Spleen (tissue), 11 donors: ENCODE measurements at regions not wholly inside any gene's neighbourhood (a gene's known extent, or its start where the extent isn't known, plus 50 kb on each side); places are given as distances from the start of the nearest gene placed in this dataset.

Source experiments
- DNase-seq: peaks from one replicate; pipeline ENCODE4 v3.0.0-alpha.2; 2020
- H3K27ac ChIP-seq, 8 donors: fragments of 200-600 bp; sonication (generic) in 7 of 8; 1 replicate in 4 of 8; 2 replicates in 4 of 8; pipeline versions ENCODE4 v1.5.0 to v1.8.0; 2016 to 2021; ENCODE audit warnings: inconsistent platforms in 4 of 8, mild to moderate bottlenecking in 4 of 8, moderate library complexity in 1 of 8
- H3K27me3 ChIP-seq, 7 donors: fragments of 200-600 bp; sonication (generic) in 6 of 7; replicated peaks in 1 of 7; 1 replicate in 4 of 7; 2 replicates in 3 of 7; pipeline versions ENCODE4 v1.5.0 to v1.8.0; 2016 to 2021; ENCODE audit warnings: inconsistent platforms in 3 of 7, mild to moderate bottlenecking in 1 of 7
- H3K36me3 ChIP-seq, 6 donors: fragments of 200-600 bp; sonication (generic) in 5 of 6; 1 replicate in 4 of 6; 2 replicates in 2 of 6; pipeline versions ENCODE4 v1.5.0 to v1.8.0; 2016 to 2021; ENCODE audit warnings: inconsistent platforms in 2 of 6
- H3K4me1 ChIP-seq, 6 donors: fragments of 200-600 bp; sonication (generic) in 5 of 6; 1 replicate in 3 of 6; 2 replicates in 3 of 6; pipeline versions ENCODE4 v1.5.0 to v1.8.0; 2016 to 2021; ENCODE audit warnings: inconsistent platforms in 3 of 6
- H3K4me3 ChIP-seq, 8 donors: fragments of 200-600 bp; sonication (generic) in 7 of 8; 1 replicate in 4 of 8; 2 replicates in 4 of 8; pipeline versions ENCODE4 v1.5.0 to v1.8.0; 2016 to 2021; ENCODE audit warnings: inconsistent platforms in 4 of 8, mild to moderate bottlenecking in 4 of 8, moderate library complexity in 2 of 8
- H3K9me3 ChIP-seq, 8 donors: fragments of 200-600 bp; sonication (generic) in 7 of 8; 1 replicate in 4 of 8; 2 replicates in 4 of 8; pipeline versions ENCODE4 v1.5.0 to v1.8.0; 2016 to 2021; ENCODE audit warnings: inconsistent platforms in 4 of 8
- POLR2A ChIP-seq, 3 donors: fragments of 450-650 bp; IDR thresholded peaks; one replicate each; pipeline ENCODE4 v1.5.1; 2017; ENCODE audit warnings: antibody characterized with exemption in 3 of 3, mild to moderate bottlenecking in 1 of 3
- POLR2AphosphoS5 ChIP-seq, 3 donors: sonication (generic); formaldehyde crosslinking; IDR thresholded peaks; one replicate each; pipeline ENCODE4 v1.5.1; 2017; ENCODE audit warnings: antibody characterized with exemption in 3 of 3
- WGBS, 5 donors: extraction: QIAGEN DNeasy Blood & Tissue Kit in 3 of 5; methylation state at CpG; one replicate each; pipeline versions ENCODE4 v1.1.5 to v1.1.7; 2013 to 2018; 5-methylcytosine and 5-hydroxymethylcytosine counted together
- intact Hi-C: fragments of 100-400 bp; cut with DNase I; formaldehyde crosslinking; loops from one replicate; pipeline ENCODE4 v1.15.0; 2023; ENCODE audit warnings: low total_unique reads
- TF ChIP-seq, protein P1 (sequence below), 11 experiments: fragments of 200-600 bp in 7 of 11; fragments of 450-650 bp in 4 of 11; sonication (generic) in 4 of 11; IDR thresholded peaks in 8 of 11; conservative IDR thresholded peaks in 3 of 11; 1 replicate in 7 of 11; 2 replicates in 4 of 11; pipeline versions ENCODE4 v1.4.0 to v1.8.0; 2016 to 2021; ENCODE audit warnings: antibody characterized with exemption in 11 of 11, inconsistent platforms in 4 of 11, mild to moderate bottlenecking in 1 of 11
- donor health status: healthy with polysubstance abuse.
- donor health status: DM: no; HTN: no; CAD: no; lungs with moderate emphysema.
- donor health status: DM: no; HTN: no; CAD: no.
- donor health status: Bipolar disorder and iron deficiency.
- donor health status: healthy.
- donor health status: DM: no; HTN: no; CAD: no.
- donor health status: DM: yes; HTN: yes; CAD: no.

DNA sequence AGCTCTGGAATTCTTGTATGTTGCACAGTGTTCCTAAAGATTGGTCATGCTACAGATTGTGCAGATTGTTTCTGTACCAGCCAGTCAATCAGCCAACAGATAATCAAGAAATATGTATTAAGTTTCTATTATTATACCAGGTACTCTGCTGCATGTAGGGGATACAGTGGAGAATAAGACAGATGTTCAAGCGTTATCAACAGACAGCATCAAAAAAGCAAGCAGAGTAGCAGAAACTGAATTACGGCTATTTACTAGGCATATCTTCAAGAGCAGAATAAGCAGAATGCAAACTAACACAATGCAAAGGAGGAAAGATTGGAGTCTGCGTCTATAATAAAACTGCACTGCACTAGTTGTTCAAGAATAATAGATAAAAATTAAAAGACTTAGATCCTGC lies 278.6 kb downstream of the ETS1 start:
- WGBS, 5 donors: 87 to 99% (median 96%) methylated on average over 3 of the region's 3 CpGs
- peaks cover 8 to 44% (median 19%) of the 10 kb centered on the region in 6 donors for H3K4me1 ChIP-seq
- no peak overlapping the region for H3K27ac ChIP-seq

DNA sequence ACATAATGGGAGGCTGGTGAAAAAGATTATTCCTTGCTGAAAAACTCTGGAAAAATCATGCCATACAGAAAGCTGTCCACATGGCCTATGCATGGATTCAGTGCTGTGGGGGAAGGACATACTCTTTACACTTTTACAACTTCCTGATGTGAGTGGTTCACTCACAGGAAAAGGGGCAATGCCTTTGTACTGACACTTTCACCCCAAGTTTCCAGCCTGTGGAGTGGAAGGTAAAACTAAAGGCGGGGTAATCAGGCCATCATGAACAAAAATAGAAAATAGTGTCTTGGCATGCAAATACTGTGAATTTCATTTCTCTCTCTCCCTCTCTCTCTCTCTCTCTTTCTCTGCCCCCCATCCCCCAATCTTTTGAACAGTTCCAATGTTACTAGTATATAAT lies 281.8 kb downstream of the ETS1 start:
- intact Hi-C loops: no loop called here
- no peak for DNase-seq
- no peaks in the 10 kb centered on the region for H3K36me3 ChIP-seq
- H3K4me1 ChIP-seq: peaks cover 17 to 60% (median 38%) of the 10 kb centered on the region in 6 donors
- peak overlapping the region in 7 of 8 donors; percentile 33 to 90 (median 78) for H3K27ac ChIP-seq
- no peaks in the 10 kb centered on the region for H3K27me3 ChIP-seq
- 33 to 73% (median 65%) methylated on average over 1 of the region's 1 CpG for WGBS, 5 donors
- TF ChIP-seq, protein P1, sequence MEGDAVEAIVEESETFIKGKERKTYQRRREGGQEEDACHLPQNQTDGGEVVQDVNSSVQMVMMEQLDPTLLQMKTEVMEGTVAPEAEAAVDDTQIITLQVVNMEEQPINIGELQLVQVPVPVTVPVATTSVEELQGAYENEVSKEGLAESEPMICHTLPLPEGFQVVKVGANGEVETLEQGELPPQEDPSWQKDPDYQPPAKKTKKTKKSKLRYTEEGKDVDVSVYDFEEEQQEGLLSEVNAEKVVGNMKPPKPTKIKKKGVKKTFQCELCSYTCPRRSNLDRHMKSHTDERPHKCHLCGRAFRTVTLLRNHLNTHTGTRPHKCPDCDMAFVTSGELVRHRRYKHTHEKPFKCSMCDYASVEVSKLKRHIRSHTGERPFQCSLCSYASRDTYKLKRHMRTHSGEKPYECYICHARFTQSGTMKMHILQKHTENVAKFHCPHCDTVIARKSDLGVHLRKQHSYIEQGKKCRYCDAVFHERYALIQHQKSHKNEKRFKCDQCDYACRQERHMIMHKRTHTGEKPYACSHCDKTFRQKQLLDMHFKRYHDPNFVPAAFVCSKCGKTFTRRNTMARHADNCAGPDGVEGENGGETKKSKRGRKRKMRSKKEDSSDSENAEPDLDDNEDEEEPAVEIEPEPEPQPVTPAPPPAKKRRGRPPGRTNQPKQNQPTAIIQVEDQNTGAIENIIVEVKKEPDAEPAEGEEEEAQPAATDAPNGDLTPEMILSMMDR (IDR thresholded peaks at IDR 0.05 in 8 of 11, conservative IDR thresholded peaks at IDR 0.05 in 3 of 11): no peak
- TF ChIP-seq POLR2AphosphoS5 (IDR thresholded peaks at IDR 0.05) (no peak), POLR2A (IDR thresholded peaks at IDR 0.05) (no peak)
- H3K9me3 ChIP-seq: no peaks in the 10 kb centered on the region
- H3K4me3 ChIP-seq: no peak overlapping the region

More for the DNA sequence above, 278.6 kb downstream of the ETS1 start:
- Histone ChIP-seq H3K36me3 (no peaks in the 10 kb centered on the region), H3K4me3 (no peak overlapping the region), H3K9me3 (peaks cover 0 to 7% (median 4%) of the 10 kb centered on the region in 8 donors), H3K27me3 (no peaks in the 10 kb centered on the region)
- TF ChIP-seq POLR2AphosphoS5 (IDR thresholded peaks at IDR 0.05): no peak
- TF ChIP-seq, protein P1 (IDR thresholded peaks at IDR 0.05 in 8 of 11, conservative IDR thresholded peaks at IDR 0.05 in 3 of 11): no peak
- TF ChIP-seq POLR2A (IDR thresholded peaks at IDR 0.05): no peak
- DNase-seq: no peak
- intact Hi-C loops: no loop called here

DNA sequence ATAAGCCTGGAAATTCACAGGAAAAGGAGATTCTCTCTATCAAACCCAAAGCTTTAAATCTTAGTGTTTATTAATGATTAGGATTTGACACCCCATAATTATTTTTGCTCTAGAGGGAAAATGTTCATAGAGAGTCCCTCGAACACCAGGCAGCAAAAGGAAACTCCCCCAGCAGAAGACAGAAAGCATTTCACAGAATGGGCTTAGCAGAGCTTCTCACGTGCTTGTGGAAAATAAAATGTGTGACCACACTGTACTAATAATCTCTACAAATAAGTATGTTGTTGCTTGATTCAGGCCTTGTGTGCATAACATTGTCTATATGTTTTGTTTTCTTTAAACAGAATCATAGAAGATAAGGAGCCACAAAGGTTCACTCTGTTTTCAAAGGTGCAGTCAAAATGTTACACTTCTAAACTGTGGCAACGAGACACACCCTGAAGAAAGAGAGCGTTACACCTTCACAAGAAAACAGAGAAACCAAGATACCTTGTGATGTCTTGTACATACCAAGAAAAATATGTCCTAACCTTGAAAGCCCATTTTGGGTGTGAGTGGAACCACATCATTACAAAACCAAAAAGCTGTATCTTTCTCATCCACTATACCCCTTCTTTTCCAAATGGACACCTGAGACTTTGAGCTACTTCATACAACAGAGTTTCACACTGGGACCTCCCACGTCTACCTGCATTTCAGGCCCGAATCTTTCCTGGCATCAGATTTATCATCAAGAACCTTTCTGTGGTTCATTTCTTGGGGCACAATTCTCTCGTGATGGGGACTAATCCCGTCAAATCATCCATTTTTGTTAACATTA lies 282.5 kb downstream of the ETS1 start:
- H3K36me3 ChIP-seq: no peaks in the 10 kb centered on the region
- H3K27ac ChIP-seq: peak overlapping the region; percentile 33 to 90 (median 77)
- TF ChIP-seq, protein P1 (IDR thresholded peaks at IDR 0.05 in 8 of 11, conservative IDR thresholded peaks at IDR 0.05 in 3 of 11): no peak
- TF ChIP-seq POLR2A (IDR thresholded peaks at IDR 0.05): no peak
- TF ChIP-seq POLR2AphosphoS5 (IDR thresholded peaks at IDR 0.05): peak in 1 of 3 donors; percentile 44
- H3K4me3 ChIP-seq: no peak overlapping the region
- 69 to 81% (median 77%) methylated on average over 8 of the region's 8 CpGs for WGBS, 5 donors
- H3K9me3 ChIP-seq: no peaks in the 10 kb centered on the region
- DNase-seq: no peak
- peaks cover 17 to 67% (median 42%) of the 10 kb centered on the region in 6 donors for H3K4me1 ChIP-seq
- H3K27me3 ChIP-seq: no peaks in the 10 kb centered on the region
- intact Hi-C loops: no loop called here

DNA sequence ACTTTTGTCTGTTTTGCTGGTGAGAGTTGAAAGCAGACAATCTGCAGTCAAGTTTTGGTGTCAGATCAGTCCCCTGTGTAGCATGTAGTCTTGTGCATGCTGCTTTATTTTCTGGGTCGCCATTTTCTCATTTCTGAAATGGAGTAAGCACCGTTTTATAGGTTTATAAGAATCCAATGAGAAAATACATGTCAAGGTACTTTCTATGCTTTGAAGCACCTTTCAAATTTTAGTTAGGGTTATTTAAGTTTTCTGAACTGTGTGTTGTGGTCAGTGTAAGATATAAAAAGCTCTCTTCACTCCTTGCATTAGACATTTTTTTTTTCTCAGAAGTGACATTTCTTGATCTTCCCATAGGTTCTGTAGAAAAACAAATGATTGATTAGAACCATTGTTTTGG lies 283.2 kb downstream of the ETS1 start:
- Histone ChIP-seq H3K36me3 (no peaks in the 10 kb centered on the region), H3K27ac (peak overlapping the region; percentile 33 to 90 (median 77)), H3K4me3 (no peak overlapping the region), H3K9me3 (no peaks in the 10 kb centered on the region), H3K4me1 (peaks cover 24 to 75% (median 49%) of the 10 kb centered on the region in 6 donors), H3K27me3 (no peaks in the 10 kb centered on the region)
- DNase-seq: no peak
- intact Hi-C loops: no loop called here
- TF ChIP-seq, protein P1 (IDR thresholded peaks at IDR 0.05 in 8 of 11, conservative IDR thresholded peaks at IDR 0.05 in 3 of 11): no peak
- no peak for TF ChIP-seq POLR2AphosphoS5 (IDR thresholded peaks at IDR 0.05)
- TF ChIP-seq POLR2A (IDR thresholded peaks at IDR 0.05): no peak
- WGBS, 5 donors: 65 to 91% (median 82%) methylated on average over 2 of the region's 2 CpGs
